Glomerular endothelial cell (primary cell): ENCODE measurements at regions not wholly inside any gene's neighbourhood (a gene's known extent, or its start where the extent isn't known, plus 50 kb on each side); places are given as distances from the start of the nearest gene placed in this dataset.

Source experiments
- DNase-seq: peaks from one replicate; pipeline ENCODE4 v3.0.0-alpha.2; 2011; ENCODE audit warnings: low read depth, low spot score; ENCODE audit errors: extremely low read depth

GRCh38 chr2:196565106-196565765, 74.3 kb upstream of the CCDC150 start:
- no peak for DNase-seq

GRCh38 chr2:196565982-196566381, 73.5 kb upstream of the CCDC150 start:
- DNase-seq, result no peak

- no peak for DNase-seq
These were observed 72.4 kb upstream of the CCDC150 start for GRCh38 chr2:196566961-196567666.

- DNase-seq, result no peak
These were observed 71.0 kb upstream of the CCDC150 start for GRCh38 chr2:196568506-196568905.

- no peak for DNase-seq
These were observed 54.6 kb upstream of the CCDC150 start for GRCh38 chr2:196584903-196585302.

GRCh38 chr2:196586511-196586991, 53.0 kb upstream of the CCDC150 start:
- DNase-seq, result no peak

GRCh38 chr2:196587056-196587455, 52.5 kb upstream of the CCDC150 start:
- no peak for DNase-seq

GRCh38 chr2:196587739-196588138, 51.8 kb upstream of the CCDC150 start:
- DNase-seq, result no peak

GRCh38 chr2:196589419-196589818, 50.1 kb upstream of the CCDC150 start:
- DNase-seq, result no peak
